ENCODE measurements at regions not wholly inside any gene's neighbourhood (a gene's known extent, or its start where the extent isn't known, plus 50 kb on each side); places are given as distances from the start of the nearest gene placed in this dataset.

DNA sequence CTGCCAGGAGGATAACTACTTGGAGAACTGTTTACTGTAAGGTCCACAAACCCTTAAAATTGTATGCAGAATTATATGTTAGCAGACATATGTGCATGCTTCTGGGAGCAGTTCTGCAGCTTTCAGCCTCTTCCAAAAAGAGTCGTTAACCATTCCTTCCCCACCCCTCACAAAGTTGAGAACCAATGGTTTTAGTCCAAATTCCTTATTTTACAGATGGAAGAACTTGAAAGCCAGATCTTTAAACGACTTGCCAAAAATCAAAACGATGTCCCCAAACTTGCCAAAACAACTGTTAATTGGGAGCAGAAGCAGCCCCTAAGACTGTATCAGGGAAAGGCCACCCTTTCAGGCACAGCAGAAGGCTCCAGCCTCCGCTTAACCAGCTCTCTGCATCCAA is 266.4 kb upstream of the ANKRD55 start:
- TF ChIP-seq YY1 (IDR thresholded peaks at IDR 0.05; ENCODE audit: insufficient read depth, insufficient read length), result no peak
- TF ChIP-seq ZNF274 (IDR thresholded peaks at IDR 0.05; ENCODE audit: low read depth, low read length), result no peak
- TF ChIP-seq SUZ12 (IDR thresholded peaks at IDR 0.05; ENCODE audit: extremely low read depth, insufficient read depth, insufficient read length), result no peak

Data from NT2/D1 (cell line).